T1000 (cell line): ENCODE measurements at regions not wholly inside any gene's neighbourhood (a gene's known extent, or its start where the extent isn't known, plus 50 kb on each side); places are given as distances from the start of the nearest gene placed in this dataset.
"Not testable (repeated sequence)": the region's sequence is repeated elsewhere in the genome, so short reads cannot be mapped to it uniquely, and the experiment has no call there.

Experiments
- DNase-seq: peaks from one replicate; lab custom pipeline; 2025; ENCODE audit warnings: mixed read lengths; lab: John Stamatoyannopoulos, UW

GRCh38 chr1:98287626-98288025 is 366.8 kb upstream of the DPYD start:
- DNase-seq, result no peak

- no peak for DNase-seq
These were observed 365.8 kb upstream of the DPYD start for GRCh38 chr1:98286656-98287055.

- DNase-seq, result not testable (repeated sequence)
These were observed 364.5 kb upstream of the DPYD start for GRCh38 chr1:98285286-98285685.

GRCh38 chr1:98280049-98280448 is 359.2 kb upstream of the DPYD start:
- DNase-seq, result no peak

- DNase-seq, result no peak
These were observed 357.2 kb upstream of the DPYD start for GRCh38 chr1:98278055-98278454.

GRCh38 chr1:98277118-98277517 is 356.3 kb upstream of the DPYD start:
- no peak for DNase-seq

GRCh38 chr1:98276514-98276913 is 355.7 kb upstream of the DPYD start:
- no peak for DNase-seq

GRCh38 chr1:98268316-98268715 is 347.5 kb upstream of the DPYD start:
- no peak for DNase-seq

- no peak for DNase-seq
These were observed 346.6 kb upstream of the DPYD start for GRCh38 chr1:98267423-98267822.

- DNase-seq, result no peak
These were observed 343.9 kb upstream of the DPYD start for GRCh38 chr1:98264727-98265126.

- no peak for DNase-seq
These were observed 340.0 kb upstream of the DPYD start for GRCh38 chr1:98260839-98261238.

GRCh38 chr1:98260412-98260811 is 339.6 kb upstream of the DPYD start:
- no peak for DNase-seq

GRCh38 chr1:98256700-98257099 is 335.9 kb upstream of the DPYD start:
- no peak for DNase-seq

- no peak for DNase-seq
These were observed 332.3 kb upstream of the DPYD start for GRCh38 chr1:98253145-98253544.

GRCh38 chr1:98251497-98251896 is 330.7 kb upstream of the DPYD start:
- DNase-seq, result no peak

GRCh38 chr1:98232678-98233077 is 311.8 kb upstream of the DPYD start:
- no peak for DNase-seq

GRCh38 chr1:98222706-98223105 is 301.9 kb upstream of the DPYD start:
- DNase-seq, result no peak

- no peak for DNase-seq
These were observed 301.1 kb upstream of the DPYD start for GRCh38 chr1:98221923-98222322.

GRCh38 chr1:98217601-98218000 is 296.8 kb upstream of the DPYD start:
- no peak for DNase-seq

GRCh38 chr1:98216304-98216703 is 295.5 kb upstream of the DPYD start:
- DNase-seq, result no peak

- no peak for DNase-seq
These were observed 290.5 kb upstream of the DPYD start for GRCh38 chr1:98211271-98211845.

GRCh38 chr1:98210563-98210962 is 289.7 kb upstream of the DPYD start:
- no peak for DNase-seq

- DNase-seq, result no peak
These were observed 289.2 kb upstream of the DPYD start for GRCh38 chr1:98210064-98210463.

- no peak for DNase-seq
These were observed 284.6 kb upstream of the DPYD start for GRCh38 chr1:98205291-98206017.
